Activated CD4-positive, alpha-beta T cell treated with anti-CD3 and anti-CD28 coated beads for 48 hours (primary cell): ENCODE measurements at regions not wholly inside any gene's neighbourhood (a gene's known extent, or its start where the extent isn't known, plus 50 kb on each side); places are given as distances from the start of the nearest gene placed in this dataset.

Experiments
- DNase-seq: peaks from one replicate; pipeline ENCODE4 v3.0.0-alpha.2; 2020

DNA sequence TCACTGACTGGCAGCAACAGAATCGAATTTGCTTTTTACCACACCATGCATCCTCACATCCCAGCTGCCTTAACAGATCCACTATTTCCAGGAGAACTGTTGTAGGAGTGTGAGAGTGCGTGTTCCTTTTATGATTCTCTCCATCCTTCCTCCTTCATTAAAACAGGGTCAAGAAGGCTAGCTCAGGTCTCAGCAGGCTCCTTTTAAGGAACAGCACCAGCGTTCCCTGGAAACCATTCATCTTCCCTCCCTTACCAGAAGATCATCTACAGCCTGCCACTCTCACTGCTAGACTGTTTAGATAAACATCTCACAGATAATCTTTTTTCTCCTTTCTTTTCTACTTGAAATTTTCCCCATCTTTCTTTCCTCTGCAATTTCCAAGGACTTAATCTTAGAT, 1531.9 kb upstream of the CDH8 start:
- no peak for DNase-seq

DNA sequence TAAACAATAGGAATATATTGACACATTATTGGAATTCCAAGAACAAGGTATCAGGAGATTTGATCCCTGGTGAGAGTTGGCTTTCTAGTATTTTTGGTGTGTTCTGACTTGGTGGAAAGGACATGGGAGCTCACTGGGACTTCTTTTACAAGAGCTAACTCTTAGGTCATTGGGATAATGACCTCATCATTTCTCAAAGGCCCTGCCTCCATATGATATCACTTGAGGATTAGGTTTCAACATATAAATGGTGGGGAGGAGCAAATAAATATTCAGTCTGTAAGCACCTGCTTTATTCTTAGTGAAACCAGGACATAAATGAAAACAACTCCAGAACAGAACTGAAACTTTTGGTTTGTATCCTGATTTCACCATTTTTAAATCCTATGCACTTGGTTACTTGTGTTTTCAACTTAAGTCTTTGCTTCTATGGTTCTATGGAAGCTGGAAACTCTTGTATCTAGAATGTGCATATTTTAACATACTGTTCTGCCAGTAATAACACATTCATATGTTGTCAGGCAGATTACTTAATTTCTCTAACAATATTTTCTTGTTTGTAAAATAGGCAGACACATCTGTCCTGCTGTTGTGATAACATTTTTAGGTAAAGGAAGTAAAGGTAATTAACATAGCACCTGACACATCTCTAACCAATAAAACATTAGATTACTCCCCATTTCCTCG, 1527.7 kb upstream of the CDH8 start:
- DNase-seq, result no peak

DNA sequence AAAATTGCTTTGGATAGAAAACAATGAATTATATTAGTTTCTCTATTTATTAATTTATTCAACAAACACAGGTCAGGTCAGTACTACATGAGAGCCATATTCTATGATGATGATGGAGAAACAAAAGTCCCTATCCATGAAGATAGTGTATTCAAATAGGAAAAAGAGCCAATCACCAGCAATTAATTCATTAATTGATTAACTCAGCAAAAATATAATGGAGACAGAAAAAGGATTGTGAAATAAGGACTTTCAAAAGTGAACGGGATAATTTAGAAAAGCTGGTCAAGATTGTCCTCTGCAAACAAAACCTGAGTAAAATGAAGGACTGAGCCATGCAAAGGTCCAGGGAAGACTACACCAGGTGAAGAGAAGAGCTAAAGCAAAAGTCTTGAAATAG, 1517.7 kb upstream of the CDH8 start:
- DNase-seq, result no peak

DNA sequence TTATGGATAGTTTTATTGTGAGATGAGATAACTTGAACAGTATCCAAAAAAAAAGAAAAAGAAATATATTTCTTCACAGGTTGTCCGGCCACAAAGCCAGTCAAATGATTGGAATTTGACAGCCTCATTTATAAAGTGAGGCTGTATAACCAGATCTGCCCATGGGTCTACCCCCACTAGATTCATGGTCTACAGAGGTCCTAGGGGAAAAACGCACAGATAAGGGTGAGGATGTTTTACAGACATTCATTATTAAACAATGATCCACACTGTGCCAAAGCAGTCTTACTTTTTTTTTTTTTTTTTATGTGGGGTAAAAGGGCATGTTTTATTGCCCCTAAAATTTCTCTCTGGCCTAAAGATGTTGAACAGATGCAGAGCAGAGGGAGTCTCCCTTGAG, 1503.0 kb upstream of the CDH8 start:
- DNase-seq, result no peak

DNA sequence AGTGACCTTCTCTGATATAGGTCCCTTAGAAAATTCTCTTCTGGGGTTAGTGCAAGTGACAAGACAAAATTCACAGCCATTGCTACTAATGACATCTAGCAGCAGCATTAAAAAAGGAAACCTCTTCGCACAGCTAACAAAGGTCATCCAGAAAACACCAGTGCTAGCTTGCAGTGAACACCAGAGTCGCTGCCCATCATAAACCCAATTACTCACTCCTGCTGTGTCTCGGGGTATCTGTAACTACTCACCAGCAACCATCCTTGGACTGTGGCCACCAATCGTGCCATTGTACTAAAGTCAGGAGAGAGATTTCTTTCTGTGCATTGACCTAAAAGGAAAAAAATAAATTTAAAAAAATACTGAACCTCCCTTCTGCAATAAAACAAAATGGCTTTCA, 1494.7 kb upstream of the CDH8 start:
- no peak for DNase-seq

DNA sequence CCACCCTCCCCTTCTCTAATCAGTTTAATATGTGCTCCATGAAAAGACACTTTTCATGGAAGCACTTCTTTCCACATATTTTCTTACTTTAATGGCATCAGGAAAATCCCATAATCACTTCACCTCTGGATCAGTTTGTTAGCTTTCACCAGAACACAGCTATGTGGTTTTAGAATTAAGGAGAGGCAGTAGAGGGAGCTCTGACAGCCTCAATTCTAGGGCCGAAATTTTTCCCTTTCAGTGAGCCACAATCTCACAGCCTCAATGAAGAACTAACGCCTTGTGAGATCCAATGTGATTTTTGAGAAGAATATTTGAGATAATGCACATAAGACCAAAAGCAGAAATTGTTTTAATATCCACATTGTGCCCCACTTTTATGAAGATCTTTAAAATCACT, 1494.0 kb upstream of the CDH8 start:
- no peak for DNase-seq

DNA sequence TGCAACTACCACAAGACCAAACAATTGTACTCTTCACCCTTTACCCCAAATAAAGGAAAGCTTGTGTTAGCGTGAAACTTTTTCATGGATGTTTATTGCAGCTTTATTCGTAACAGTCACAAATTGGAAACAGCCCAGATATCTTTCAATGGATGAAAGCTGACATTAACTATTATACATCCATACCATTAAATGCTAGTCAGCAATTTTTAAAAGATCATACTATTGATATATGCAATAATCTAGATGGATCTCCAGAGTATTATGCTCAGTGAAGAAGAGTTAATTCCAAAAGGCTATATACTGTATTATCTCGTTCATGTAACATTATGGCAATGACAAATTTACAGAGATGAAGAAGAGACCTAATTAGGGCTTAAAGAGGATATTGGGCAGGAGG, 1491.2 kb upstream of the CDH8 start:
- DNase-seq, result no peak

DNA sequence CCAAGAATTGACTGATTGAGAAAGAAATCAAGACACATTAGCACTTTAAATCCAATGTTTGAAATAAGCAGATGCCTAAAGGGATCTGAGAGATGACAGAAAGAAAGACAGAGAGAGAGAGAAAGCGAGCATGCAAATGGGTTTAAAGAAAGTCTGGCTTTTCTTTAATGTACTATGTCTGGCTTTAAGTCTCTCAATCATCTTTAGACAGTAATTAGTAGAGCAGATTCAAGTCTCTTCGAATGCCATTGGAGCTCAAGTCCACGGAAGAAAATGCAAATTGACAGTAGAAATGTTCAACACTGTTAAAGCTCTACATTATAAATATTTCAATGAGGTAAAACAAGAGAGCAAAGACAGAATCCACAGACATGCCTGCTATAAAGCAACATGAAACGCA, 1480.2 kb upstream of the CDH8 start:
- DNase-seq, result no peak

DNA sequence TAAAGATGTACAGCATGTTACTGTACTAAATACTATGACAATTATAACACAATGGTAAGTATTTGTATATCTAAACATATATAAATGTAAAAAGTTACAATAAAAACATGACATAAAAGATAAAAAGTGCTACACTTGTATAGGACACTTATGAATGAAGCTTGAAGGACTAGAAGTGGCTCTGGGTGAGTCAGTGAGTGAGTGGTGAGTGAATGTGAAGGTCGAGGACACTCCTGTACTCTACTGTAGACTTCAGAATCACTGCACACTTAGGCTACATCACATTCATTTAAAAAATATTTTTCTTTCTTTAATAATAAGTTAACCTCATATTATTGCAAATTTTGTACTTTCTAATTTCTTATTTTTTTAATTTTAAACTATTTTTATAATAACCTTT, 1476.7 kb upstream of the CDH8 start:
- no peak for DNase-seq

DNA sequence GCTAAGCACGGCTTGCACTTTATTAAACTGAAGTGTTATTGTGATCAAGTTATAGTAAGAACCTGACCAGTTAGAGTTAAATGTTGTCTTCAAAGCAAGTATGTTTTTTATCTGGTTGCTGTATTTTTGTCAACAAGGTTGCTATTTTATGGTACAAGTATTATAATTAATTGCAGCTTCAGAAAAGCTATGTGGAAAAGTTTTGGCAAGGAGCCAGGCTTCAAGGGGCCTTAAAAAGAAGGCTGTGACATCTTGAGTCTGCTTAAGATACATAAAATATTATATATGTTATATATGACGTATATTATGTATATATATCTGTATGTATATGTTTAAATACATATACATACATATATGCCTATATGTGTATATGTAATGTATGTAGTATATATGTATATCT, 1461.2 kb upstream of the CDH8 start:
- no peak for DNase-seq

DNA sequence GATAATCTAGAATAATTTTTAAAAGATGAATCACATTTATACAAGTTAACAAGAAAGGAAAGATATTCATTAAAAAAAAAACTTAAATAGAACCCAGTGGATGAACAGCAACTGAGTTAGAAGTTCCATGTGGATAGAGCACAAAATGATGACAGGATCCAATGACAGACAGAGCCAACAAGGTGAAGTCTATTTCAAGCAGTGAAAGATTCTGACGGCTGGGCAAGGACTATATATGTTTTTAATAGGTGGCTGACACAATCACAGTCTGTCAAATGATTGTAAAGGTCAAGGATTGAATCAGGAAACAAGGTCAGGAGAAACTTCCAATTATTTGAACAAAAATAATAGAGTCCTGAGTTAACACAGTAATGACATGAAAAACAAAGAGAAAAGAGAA, 1460.0 kb upstream of the CDH8 start:
- DNase-seq, result no peak

DNA sequence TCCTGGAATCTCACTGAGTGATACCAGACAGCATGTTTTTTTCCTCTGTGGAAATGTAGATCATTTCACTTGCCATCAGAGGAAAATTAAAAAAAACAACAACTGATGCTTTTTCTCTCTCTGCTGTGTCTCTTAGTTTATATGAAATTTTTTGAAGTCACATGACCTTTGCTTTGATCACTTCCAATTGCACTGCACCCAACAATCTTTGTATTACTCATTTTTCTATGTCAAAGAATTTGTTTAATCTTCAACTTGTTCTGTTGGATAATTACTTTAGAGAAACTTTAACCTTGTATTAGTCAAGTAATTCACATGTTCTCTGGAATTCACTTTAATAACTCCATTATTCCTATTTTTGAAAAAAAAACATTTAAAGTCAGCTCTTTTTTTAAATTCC, 1452.7 kb upstream of the CDH8 start:
- no peak for DNase-seq

DNA sequence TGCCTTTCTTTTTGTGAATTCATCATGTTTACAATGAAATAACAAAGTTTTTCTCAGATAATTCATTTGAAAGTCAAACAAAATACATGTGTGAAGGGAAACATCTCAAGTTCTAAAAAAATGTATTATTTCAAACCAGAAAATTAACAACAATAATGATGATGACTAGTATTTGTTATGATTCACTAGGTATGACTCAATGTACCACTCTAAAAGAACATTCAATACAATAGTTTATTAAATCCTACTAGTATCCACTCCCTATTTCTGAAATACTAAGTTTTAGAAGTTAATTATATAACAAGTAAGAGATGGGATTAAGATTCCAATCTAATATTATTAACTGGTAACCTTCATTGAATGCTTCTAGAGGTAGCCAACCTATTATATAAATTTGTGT, 1444.8 kb upstream of the CDH8 start:
- no peak for DNase-seq

DNA sequence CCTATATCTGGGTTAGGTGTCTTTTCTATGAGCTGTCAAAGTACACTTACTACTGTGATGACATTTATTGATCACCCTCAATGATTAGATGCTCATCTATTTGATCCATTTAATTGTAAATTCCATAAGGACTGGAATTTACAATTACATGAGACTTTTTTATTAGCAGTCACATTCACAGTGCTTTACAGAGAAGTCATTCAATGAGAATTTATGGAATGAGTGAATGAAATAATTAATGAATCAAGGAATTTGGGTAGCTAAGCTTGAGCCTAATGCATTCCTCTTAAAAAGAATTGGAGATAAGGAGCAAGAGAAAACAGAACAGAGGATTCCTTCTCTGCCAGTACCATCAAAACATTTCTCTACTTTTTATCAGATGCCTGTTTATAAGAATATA, 1437.5 kb upstream of the CDH8 start:
- DNase-seq, result no peak

DNA sequence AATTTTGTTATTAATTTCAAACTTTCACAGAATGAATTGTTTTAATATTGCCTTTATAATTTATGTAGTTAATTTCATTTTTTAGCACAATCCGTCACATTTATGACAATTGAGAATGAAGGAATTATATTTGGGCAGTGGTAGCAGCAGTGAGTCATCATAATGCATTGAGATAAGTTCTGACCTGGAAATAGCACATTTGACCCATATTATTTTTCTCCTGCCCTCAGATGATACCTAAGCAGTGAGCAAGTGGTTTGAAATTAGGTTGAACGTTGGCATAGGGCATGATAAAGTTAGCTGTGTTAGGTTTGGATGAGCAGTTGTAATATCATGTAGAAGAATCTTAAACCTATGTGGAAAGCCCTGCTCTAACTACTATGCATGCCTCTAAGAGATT, 1431.3 kb upstream of the CDH8 start:
- no peak for DNase-seq

DNA sequence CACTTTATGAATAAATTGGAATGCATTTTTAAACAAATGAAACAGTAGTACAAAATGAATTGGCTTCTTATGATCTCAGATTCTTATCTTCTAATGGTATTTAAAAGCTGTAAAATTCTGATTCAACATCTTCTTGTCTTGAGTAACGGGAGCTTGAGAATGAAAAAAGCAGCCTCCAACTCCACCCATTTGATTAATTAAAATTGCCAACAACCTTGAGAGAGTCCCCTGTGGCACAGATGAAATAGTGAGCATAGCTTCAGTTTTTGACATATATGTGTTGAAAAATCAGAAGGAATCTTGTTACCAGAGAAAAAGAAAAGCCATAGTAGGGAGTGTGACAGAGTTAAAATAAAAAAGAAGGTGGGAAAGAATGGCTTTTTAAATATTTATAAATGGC, 1426.1 kb upstream of the CDH8 start:
- no peak for DNase-seq

DNA sequence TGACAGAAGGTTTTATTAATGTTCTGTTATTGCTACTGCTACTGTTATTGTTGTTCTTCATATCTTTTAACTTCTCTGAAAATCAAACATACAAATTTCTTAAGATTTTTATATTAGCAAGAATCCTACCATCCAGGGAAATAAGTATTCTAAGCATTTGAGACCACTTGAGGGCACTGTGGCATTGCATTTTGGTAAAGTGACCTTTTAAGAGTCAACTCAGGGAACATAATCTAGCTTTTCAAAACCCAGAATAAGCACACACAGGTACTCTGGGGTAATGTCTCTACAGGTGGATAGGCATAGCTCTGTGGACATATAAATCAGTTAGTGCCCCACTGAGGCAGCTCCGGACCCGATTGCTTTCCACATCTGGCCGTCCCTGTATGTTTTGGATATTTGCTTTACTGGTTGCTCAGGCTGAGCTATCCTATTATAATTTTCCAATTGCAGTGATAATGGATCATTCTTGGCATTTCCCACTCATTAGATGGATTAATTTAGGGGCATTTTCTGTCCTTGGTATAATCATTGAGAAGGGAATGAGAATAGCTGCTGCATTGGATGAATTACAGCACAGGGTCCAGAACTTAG, 1425.1 kb upstream of the CDH8 start:
- DNase-seq, result no peak

DNA sequence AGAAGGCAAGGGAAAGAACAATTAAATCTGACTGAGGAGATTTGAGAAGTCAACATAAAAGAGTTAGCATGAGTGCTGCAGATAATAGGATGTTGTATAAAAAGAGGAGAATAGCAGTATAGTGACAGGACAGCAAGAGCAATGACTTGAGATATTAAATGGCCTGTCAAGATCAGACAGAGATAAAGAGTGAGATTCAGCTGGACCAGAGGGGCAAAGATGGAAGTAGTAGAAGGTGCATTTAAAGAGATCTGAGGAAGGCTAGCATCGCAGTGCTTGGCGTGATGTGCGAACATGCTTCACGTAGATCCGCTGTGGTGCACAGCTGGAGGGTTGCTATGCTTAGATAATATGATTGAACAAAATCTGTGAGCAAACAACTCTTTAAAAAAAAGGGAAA, 1422.6 kb upstream of the CDH8 start:
- no peak for DNase-seq

DNA sequence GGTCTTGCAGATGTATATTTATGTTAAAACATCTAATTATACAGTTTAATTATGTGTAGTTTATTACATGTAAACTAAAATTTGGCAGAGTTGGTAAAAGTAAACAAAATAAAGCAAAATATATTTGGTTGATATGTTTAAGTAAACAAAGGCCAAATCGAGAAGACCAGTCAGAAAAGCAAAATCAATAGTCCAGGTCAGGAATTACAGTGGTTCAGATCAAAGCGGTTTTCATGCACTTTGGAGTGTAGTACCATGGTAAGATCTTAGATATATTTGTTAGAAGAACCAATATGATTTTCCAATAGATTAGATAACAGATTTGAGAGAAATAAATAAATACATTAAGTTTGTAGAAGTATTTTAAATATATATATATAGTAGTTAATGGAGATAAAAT, 1421.6 kb upstream of the CDH8 start:
- DNase-seq, result no peak

DNA sequence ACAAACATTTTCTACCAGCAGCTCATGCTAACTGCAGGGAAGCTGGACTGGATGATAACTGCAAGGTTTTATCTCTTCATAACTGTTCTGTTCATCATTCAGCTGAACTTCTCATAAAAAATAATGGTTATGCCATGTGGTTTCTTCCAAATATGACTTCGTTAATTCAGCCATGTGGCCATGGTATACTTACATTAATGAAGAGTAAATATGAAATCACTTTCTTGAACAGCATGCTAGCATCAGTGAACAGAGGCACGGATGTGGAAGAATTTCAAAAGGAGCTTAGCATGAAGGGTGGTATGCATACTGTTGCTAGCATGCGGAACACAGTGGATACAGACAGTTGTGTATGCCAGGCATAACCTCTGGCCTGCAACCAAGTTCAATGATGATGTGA, 1417.0 kb upstream of the CDH8 start:
- DNase-seq, result no peak

DNA sequence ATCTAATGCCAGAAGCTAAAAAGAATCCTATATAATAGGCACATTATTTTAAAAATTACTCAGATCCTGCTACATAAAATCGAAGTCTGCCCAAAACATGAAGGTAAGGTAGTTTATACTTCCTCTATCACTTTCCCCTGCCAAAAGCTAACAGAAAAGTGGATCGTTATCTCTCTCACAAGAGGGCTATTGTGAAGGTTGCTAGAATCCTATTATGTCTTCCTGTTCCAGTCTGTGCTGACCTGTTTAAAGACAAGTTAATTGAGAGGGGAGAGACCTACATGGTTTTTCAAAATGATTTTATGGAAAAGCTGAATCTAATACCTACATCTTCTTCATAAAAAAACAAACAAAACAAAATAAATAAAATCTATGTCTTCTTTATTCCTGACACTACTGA, 1410.9 kb upstream of the CDH8 start:
- DNase-seq, result no peak

DNA sequence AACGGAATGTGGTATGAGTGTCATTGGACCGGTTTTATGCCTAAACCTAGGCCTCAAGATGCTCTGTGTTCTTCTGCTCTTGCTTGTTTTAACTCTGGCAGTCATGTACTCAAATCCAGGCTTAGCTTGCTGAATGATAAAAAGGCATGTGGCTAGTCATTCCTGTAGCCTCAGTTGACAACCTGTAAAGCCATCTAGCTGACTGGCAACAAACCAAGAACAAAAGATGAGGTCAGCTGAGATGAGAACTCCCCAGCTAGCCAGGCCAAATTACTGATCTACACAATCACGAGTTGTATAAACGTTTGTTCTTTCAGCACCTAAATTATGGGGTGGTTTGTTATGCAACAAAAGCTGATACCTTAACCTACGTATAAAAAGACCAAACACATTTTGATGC, 1406.0 kb upstream of the CDH8 start:
- DNase-seq, result no peak

DNA sequence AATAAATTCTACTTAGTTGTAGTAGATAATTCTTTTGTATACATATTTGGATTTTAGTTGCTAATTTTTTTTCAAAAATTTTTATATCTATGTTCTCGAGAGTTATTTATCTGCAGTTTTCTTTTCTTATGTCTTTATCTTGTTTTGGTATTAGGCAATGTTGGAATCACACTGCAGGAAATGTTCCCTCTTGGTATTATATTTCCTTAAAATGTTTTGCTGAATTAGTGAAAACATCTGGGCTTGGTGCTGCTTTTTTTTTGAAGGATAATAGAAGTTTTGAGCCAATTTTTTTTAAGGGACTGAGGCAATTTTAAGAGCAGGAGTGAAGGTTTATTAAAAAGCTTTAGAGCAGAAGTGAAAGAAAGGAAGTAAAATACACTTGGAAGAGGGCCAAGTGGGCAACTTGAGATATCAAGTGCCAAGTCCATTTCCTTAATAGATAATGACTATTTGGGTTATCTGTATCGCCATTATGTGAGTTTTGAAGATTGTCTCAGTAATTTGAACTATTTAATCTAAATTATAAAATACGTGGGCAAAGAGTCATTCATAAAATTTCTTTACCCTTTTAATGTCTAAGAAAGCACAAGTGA, 1390.1 kb upstream of the CDH8 start:
- no peak for DNase-seq

DNA sequence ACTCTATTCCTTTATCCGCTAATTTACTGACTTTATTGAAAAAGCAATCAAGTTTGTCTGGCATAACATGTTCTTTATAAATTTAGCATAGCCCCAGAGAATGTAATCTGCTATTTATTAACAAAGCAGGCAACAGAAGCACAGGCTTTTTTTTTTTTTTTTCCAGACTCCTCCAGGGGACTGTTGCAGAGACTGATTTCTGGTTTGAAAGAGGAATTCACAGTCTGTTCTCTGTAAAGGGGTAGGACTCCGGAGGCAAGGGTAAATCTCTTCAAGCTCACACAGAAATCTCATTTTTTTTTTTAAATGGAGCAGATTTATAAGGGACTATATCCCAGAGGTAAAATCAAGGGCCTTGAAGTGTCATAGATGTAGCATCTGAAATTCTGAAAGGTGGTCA, 1386.5 kb upstream of the CDH8 start:
- DNase-seq, result no peak

DNA sequence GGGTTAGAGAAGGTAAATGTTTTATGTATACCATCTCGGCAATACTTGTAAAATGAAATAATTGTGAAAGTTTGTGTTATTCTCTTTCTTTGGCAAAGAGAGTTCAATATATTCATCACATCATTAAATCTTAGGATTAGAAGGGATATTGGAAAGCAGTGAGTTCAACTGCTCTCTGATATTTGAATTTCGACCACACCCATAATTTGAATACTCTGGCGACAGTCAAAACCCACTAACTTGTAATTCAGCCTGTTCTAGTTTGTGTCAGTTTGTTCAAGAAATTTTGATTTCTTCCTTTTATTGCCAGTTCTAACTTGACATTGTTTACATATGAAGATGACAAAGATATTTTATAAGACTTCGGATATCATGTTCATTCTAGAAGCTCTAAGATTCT, 1380.5 kb upstream of the CDH8 start:
- no peak for DNase-seq
